ENCODE measurements at regions not wholly inside any gene's neighbourhood (a gene's known extent, or its start where the extent isn't known, plus 50 kb on each side); places are given as distances from the start of the nearest gene placed in this dataset.

- TF ChIP-seq CTCF (conservative IDR thresholded peaks at IDR 0.05; ENCODE audit: low read length) (no peak), EZH2phosphoT487 (IDR thresholded peaks at IDR 0.05; ENCODE audit: borderline replicate concordance, low read depth, low read length) (no peak)
These were observed 778.3 kb upstream of the SLC10A2 start for GRCh38 chr13:103844471-103844870.

All from OCI-LY7 (cell line).